SK-N-MC (cell line): ENCODE measurements at regions not wholly inside any gene's neighbourhood (a gene's known extent, or its start where the extent isn't known, plus 50 kb on each side); places are given as distances from the start of the nearest gene placed in this dataset.

Experiments
- DNase-seq: peaks from one replicate; pipeline ENCODE4 v3.0.0-alpha.2; 2011; ENCODE audit warnings: low read depth, low spot score
- H3K27ac ChIP-seq: fragments of 200-600 bp; sonication (generic); 2 replicates; pipeline ENCODE4 v1.5.1; 2016; ENCODE audit warnings: mixed run types
- H3K36me3 ChIP-seq: fragments of 200-600 bp; sonication (generic); 2 replicates; pipeline ENCODE4 v1.6.1; 2017; ENCODE audit warnings: antibody characterized with exemption, low read length, mixed read lengths; ENCODE audit not compliant: insufficient read depth
- H3K4me3 ChIP-seq: fragments of 200-600 bp; sonication (generic); 2 replicates; pipeline ENCODE4 v1.5.1; 2016
- H3K9ac ChIP-seq: fragments of 200-600 bp; sonication (generic); 2 replicates; pipeline ENCODE4 v1.8.0; 2017; ENCODE audit warnings: mixed run types, mixed read lengths; ENCODE audit not compliant: insufficient read length
- H3K9me3 ChIP-seq: fragments of 200-600 bp; sonication (generic); 2 replicates; pipeline ENCODE4 v1.6.1; 2017; ENCODE audit warnings: low read depth, mild to moderate bottlenecking, antibody characterized with exemption, low read length, moderate library complexity, mixed read lengths
- EZH2 ChIP-seq: fragments of 200-600 bp; sonication (generic); IDR thresholded peaks from one replicate; pipeline ENCODE4 v1.6.1; 2017; ENCODE audit warnings: antibody characterized with exemption
- FOXP2 ChIP-seq: optimal IDR thresholded peaks from 2 replicates; pipeline ENCODE3; 2011; ENCODE audit warnings: mild to moderate bottlenecking, moderate library complexity; ENCODE audit not compliant: insufficient read depth; ENCODE audit errors: extremely low read length, control extremely low read depth
- POLR2AphosphoS5 ChIP-seq: IDR thresholded peaks from 2 replicates; pipeline ENCODE4 v1.6.1; 2012; ENCODE audit warnings: mild to moderate bottlenecking, low read depth, low read length, borderline replicate concordance

DNA sequence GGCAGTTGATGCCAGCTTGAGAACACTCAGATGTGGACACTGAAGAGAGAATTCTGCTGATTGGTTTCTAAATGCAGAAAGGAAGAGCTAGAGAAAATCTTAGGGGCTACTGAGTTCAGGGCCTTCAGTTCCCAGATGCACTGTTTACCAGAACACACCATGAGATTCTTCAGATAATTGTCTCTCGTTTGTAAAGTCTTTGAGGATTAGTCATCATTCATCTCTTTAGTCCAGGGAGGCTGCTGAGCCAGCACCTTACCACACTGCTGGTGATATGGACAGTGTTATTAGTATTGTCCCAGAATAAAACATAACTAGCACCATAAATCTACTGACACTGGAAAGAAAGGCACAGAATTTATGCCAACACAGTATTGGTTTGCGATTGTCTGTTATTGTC is 690.8 kb upstream of the CELF4 start:
- Histone ChIP-seq H3K9me3 (no peaks in the 10 kb centered on the region), H3K36me3 (no peaks in the 10 kb centered on the region), H3K9ac (no peak overlapping the region), H3K4me3 (no peak overlapping the region), H3K27ac (no peak overlapping the region)
- no peak for DNase-seq
- no peak for TF ChIP-seq POLR2AphosphoS5
- TF ChIP-seq EZH2: no peak
- TF ChIP-seq FOXP2: no peak

DNA sequence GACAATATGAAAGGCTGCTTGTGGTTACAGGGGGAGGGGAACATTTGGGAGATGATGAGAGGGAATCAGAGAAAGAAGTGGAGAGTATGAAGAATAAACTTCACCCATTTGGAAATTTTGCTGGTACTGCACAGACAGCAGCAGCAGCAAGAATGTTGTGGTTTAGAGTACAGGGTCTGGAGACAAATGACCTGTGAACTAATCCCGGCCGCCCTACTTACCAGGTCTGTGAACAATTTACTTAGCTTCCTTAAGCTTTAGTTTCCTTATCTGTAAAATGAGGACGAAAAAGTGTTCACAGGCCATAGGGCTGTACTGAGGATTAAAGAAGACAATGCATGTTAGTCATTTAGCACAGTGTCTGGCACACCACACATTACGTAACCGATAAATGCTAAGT is 685.4 kb upstream of the CELF4 start:
- no peak for TF ChIP-seq POLR2AphosphoS5
- no peak overlapping the region for H3K4me3 ChIP-seq
- H3K9ac ChIP-seq: no peak overlapping the region
- H3K36me3 ChIP-seq: no peaks in the 10 kb centered on the region
- no peak for DNase-seq
- no peaks in the 10 kb centered on the region for H3K9me3 ChIP-seq
- H3K27ac ChIP-seq: no peak overlapping the region

DNA sequence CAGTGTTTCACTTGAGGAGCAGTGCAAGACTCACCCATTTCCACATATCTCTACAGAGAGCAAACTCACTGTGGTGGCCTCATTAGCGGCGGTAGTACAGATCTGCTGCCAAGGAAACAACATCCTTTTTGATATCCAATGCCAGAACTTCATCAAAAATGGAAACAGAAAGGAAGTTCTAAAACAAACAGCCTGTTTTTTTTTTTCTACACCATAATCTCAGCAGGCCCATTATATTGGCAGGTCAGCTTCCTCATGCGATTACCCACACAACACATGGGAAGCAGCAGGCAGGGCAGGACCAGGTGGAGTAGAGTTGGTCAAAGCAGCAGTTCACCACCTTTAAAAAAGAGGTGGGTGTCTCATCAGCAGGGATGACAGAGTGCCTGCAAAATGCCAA is 678.9 kb upstream of the CELF4 start:
- no peak overlapping the region for H3K27ac ChIP-seq
- H3K4me3 ChIP-seq: no peak overlapping the region
- H3K9me3 ChIP-seq: no peaks in the 10 kb centered on the region
- no peak overlapping the region for H3K9ac ChIP-seq
- DNase-seq: no peak
- H3K36me3 ChIP-seq: no peaks in the 10 kb centered on the region
- TF ChIP-seq POLR2AphosphoS5 (no peak), EZH2 (no peak), FOXP2 (no peak)

DNA sequence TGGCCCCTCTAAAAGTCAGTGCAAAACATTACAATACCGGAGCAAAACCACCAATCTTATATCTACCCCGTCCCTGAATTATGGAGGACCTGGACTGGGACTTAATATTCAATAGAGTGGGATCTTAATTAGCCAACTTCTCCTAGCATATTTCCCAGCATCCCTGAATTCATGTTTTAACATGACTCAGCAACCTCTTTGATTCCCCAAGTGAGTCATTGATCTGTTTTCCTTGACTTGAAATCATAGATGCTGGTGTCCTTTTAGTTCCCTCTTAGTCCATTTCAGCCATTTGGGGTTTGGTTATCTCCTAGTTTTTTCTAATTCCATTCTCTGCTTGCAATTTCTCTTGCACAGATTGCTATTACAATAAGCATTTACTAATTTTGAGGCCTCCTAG is 677.7 kb upstream of the CELF4 start:
- DNase-seq: no peak
- TF ChIP-seq POLR2AphosphoS5: no peak
- H3K36me3 ChIP-seq: no peaks in the 10 kb centered on the region
- no peak overlapping the region for H3K27ac ChIP-seq
- no peaks in the 10 kb centered on the region for H3K9me3 ChIP-seq
- no peak overlapping the region for H3K4me3 ChIP-seq
- no peak overlapping the region for H3K9ac ChIP-seq

DNA sequence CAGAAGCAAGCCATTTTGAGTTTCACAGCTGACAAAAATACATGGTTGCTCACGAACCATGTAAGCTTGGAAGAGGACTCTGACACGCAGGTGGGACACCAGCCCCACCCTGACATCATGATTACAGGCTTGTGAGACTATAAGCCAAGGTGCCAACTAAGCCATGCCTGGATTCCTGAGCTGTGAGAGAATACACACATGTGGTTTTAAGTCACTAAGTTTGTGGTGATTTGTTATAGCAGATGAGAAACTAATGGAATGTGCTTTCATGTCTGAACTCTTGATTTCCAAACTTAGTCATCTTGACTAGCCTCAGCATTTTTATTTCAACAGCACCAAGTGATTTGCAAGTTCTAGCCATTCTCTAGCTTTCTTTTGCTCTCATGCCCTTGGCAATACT is 676.1 kb upstream of the CELF4 start:
- H3K9me3 ChIP-seq: no peaks in the 10 kb centered on the region
- no peak for DNase-seq
- TF ChIP-seq POLR2AphosphoS5: no peak
- no peak for TF ChIP-seq EZH2
- no peak for TF ChIP-seq FOXP2
- no peak overlapping the region for H3K9ac ChIP-seq
- H3K27ac ChIP-seq: no peak overlapping the region
- H3K36me3 ChIP-seq: no peaks in the 10 kb centered on the region
- H3K4me3 ChIP-seq: no peak overlapping the region

DNA sequence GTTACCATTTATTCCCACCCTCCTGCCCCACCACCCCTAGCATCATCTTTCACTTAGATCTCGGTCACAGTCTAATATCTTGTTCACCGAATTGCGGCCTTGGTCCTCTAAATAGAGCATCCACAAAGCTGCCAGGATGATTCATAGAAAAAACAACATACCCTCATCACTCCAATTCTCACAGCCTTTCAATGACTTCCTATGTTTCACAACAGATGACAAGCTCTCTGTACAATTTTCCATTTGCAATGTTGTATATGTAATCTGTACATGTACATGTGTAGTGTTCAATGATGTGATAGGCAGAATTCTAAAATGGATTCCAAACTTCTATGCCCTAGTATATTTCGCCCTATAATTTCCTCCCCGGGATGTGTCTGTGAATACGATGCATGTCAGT is 675.6 kb upstream of the CELF4 start:
- Histone ChIP-seq H3K36me3 (no peaks in the 10 kb centered on the region), H3K27ac (no peak overlapping the region), H3K9ac (no peak overlapping the region), H3K4me3 (no peak overlapping the region), H3K9me3 (no peaks in the 10 kb centered on the region)
- TF ChIP-seq FOXP2 (no peak), EZH2 (no peak), POLR2AphosphoS5 (no peak)
- DNase-seq: no peak

DNA sequence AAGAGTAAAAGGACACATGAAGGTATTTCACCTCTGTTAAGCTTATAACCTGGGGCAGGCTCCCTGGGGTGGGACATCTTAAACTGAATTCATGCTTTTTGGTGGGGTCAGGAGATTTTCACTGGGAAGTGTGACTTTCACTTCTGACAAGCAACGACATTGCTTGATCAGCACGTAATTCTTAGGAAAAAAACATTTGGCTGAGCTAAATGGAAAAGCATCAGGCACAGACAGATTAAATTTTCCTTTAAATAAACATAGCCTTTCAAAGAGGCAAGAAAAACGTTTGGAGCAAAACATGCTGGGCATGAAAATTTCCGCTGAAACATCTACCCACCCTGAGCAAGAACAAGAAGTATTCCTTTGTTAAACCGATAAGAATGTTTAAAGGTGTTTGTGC is 674.0 kb upstream of the CELF4 start:
- no peak for DNase-seq
- Histone ChIP-seq H3K36me3 (no peaks in the 10 kb centered on the region), H3K4me3 (no peak overlapping the region), H3K9ac (no peak overlapping the region), H3K27ac (no peak overlapping the region), H3K9me3 (no peaks in the 10 kb centered on the region)
- TF ChIP-seq POLR2AphosphoS5 (no peak), EZH2 (no peak)

DNA sequence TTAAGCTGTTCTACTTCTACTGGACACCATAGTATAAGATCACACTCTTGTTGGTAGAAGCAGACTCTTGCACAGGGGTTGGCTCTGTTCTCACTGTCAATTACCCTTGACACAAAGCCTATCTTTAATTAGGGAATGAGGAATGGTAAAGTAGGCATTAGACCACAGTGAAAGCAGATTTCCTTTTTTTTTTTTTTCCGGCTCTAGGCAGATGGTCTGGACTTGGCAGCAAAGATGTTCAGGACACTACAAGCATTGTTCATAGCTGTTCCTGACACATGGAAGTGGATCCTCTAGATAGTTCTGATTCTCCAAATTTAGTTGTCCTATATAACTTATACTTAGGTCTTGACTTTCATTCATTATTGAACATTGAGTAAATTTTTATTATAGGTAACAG is 672.2 kb upstream of the CELF4 start:
- Histone ChIP-seq H3K9me3 (no peaks in the 10 kb centered on the region), H3K27ac (no peak overlapping the region), H3K36me3 (no peaks in the 10 kb centered on the region), H3K4me3 (no peak overlapping the region), H3K9ac (no peak overlapping the region)
- no peak for TF ChIP-seq POLR2AphosphoS5
- no peak for TF ChIP-seq FOXP2
- no peak for TF ChIP-seq EZH2
- no peak for DNase-seq

DNA sequence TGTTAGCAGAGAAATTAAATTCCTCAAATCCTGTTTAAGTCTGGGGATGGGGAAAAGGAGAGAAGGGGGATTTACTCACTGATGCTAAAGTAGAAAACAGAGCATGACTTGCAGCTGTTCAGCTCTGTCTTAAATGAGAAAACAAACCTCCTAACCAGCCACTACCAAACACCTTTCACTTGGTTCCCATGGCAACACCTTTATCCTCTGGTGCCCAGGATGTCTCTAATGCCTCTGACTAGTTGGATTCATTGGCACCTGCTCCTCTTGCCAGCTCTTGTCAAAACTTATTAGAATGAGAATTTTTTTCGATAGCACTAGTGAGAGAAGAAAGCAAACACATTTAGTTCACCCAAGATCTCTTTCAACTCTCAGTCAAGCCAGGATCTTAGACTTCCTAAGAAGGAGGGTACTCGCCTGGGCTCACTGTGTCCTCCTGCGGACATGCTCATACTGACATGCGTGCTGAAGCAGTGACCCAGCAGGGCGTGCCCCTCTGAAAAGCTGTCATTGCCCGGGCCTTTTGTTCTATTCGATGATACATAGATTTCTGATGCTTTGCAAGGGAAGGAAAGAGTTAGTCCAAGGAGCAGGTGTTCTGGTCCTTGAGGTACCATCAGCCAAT is 656.0 kb upstream of the CELF4 start:
- Histone ChIP-seq H3K9ac (no peak overlapping the region), H3K4me3 (no peak overlapping the region), H3K27ac (no peak overlapping the region), H3K9me3 (no peaks in the 10 kb centered on the region), H3K36me3 (no peaks in the 10 kb centered on the region)
- no peak for DNase-seq
- TF ChIP-seq POLR2AphosphoS5 (no peak), EZH2 (no peak), FOXP2 (no peak)
